Activated T-cell treated with anti-CD3 and anti-CD28 coated beads, Interleukin-2, amount 50 U/mL, for 72 hours (primary cell): ENCODE measurements at regions not wholly inside any gene's neighbourhood (a gene's known extent, or its start where the extent isn't known, plus 50 kb on each side); places are given as distances from the start of the nearest gene placed in this dataset.

ENCODE experiments used
- ATAC-seq, 2 donors: fragments of 150-1000 bp; cut with Tn5 transposase; replicated peaks in 1 of 2; 2 replicates each; pipeline ENCODE4 v1.10.0; 2021; ENCODE audit warnings: moderate library complexity in 2 of 2, mild to moderate bottlenecking in 1 of 2
- DNase-seq, 2 donors: peaks; one replicate each; pipeline ENCODE4 v3.0.0; 2021 to 2022; ENCODE audit warnings: mixed read lengths in 1 of 2
- H3K27ac Mint-ChIP-seq: one replicate; pipeline ENCODE4 v1.8.0; 2022; ENCODE audit warnings: mild to moderate bottlenecking, moderate library complexity, mixed read lengths
- H3K27me3 Mint-ChIP-seq: one replicate; pipeline ENCODE4 v1.8.0; 2022; ENCODE audit warnings: low read depth, mixed read lengths
- H3K36me3 Mint-ChIP-seq, 2 donors: one replicate each; pipeline ENCODE4 v1.8.0; 2022; ENCODE audit warnings: mixed read lengths in 2 of 2, mild to moderate bottlenecking in 1 of 2; ENCODE audit not compliant: insufficient read depth in 2 of 2
- H3K4me1 Mint-ChIP-seq: one replicate; pipeline ENCODE4 v1.8.0; 2022; ENCODE audit warnings: low read depth, mixed read lengths
- H3K4me3 Mint-ChIP-seq, 2 donors: one replicate each; pipeline ENCODE4 v1.8.0; 2022; ENCODE audit warnings: mild to moderate bottlenecking in 2 of 2, mixed read lengths in 2 of 2, moderate library complexity in 2 of 2
- H3K9me3 Mint-ChIP-seq, 2 donors: one replicate each; pipeline ENCODE4 v1.8.0; 2022; ENCODE audit warnings: mixed read lengths in 2 of 2

GRCh38 chr11:39011797-39012196, 2413.8 kb upstream of the RAG2 start:
- DNase-seq (no peak), ATAC-seq (no peak)
- Mint-ChIP-seq H3K36me3 (no peaks in the 10 kb centered on the region), H3K4me3 (no peak overlapping the region), H3K4me1 (no peaks in the 10 kb centered on the region), H3K27ac (no peak overlapping the region), H3K27me3 (no peaks in the 10 kb centered on the region), H3K9me3 (peaks cover 10% of the 10 kb centered on the region in 2 donors)

DNA sequence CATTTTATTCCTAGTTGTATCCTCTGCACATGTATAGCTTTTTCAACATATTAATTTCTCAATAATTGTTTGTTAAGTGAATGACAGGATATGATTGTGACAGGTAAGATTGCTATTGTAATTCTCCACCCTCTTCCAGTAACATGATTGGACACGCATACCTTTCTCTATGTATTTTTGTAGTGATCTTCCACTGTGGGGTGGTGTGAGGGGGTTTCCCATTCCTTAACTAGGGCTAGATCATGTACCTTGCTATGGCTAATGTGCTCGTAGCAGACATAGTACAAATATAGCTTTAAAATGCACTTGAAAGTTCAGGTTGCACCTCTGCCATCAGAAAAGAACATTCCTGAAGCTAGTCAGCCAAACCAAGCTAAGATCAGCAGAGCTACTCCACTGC, 2392.8 kb upstream of the RAG2 start:
- DNase-seq (no peak), ATAC-seq (no peak)
- Mint-ChIP-seq H3K4me1 (no peaks in the 10 kb centered on the region), H3K27ac (no peak overlapping the region), H3K27me3 (no peaks in the 10 kb centered on the region), H3K9me3 (peaks cover 5 to 6% of the 10 kb centered on the region in 2 donors), H3K4me3 (no peak overlapping the region), H3K36me3 (peaks cover 0 to 2% of the 10 kb centered on the region in 2 donors)

DNA sequence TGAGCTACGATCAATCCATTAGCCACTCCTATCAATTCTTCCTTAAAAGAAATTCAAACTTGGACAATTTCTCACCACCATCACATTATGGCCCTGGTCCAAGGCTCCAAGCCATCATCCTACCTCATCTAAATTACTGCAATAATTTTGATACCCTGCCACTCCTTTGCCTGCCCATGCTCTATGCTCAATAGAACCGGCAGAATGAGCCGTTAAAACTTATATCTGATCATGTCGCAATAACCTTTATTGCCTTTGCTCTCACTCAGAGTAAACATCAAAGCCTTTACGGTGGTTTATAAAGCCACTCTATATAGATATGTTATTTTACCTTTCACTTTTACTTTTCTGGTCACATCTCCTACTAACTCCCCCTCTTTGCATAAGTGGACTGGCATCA, 2392.1 kb upstream of the RAG2 start:
- H3K27me3 Mint-ChIP-seq, result no peaks in the 10 kb centered on the region
- H3K4me1 Mint-ChIP-seq, result no peaks in the 10 kb centered on the region
- DNase-seq (no peak), ATAC-seq (no peak)
- peaks cover 7 to 8% of the 10 kb centered on the region in 2 donors for H3K9me3 Mint-ChIP-seq
- H3K27ac Mint-ChIP-seq, result no peak overlapping the region
- H3K4me3 Mint-ChIP-seq, result no peak overlapping the region
- peaks cover 0 to 1% of the 10 kb centered on the region in 2 donors for H3K36me3 Mint-ChIP-seq

- Mint-ChIP-seq H3K27ac (no peak overlapping the region), H3K9me3 (peaks cover 7 to 11% of the 10 kb centered on the region in 2 donors), H3K36me3 (peaks cover 1% of the 10 kb centered on the region in 2 donors), H3K4me3 (no peak overlapping the region), H3K4me1 (no peaks in the 10 kb centered on the region), H3K27me3 (no peaks in the 10 kb centered on the region)
- no peak for DNase-seq
- ATAC-seq, result no peak
These were observed 2390.9 kb upstream of the RAG2 start for GRCh38 chr11:38988908-38989307.

DNA sequence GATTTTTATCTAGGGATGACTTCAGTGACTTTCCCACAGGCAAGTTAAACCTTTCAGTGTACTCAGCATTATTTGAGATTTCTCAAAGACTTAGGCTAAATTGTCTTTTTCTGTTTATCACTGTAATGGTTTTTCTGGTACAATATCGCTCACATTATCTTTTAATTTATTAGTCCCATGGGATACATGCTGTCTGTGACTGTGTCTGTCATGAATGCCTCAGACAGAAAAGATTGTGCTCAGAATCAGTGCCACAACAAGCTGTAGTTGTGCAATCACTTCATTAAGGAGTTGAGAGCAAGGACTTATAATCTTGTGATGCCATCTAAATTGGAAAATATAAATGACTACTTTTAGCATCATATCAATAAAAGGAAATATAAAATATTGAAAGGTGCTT, 2374.2 kb upstream of the RAG2 start:
- Mint-ChIP-seq H3K27ac (no peak overlapping the region), H3K36me3 (no peaks in the 10 kb centered on the region), H3K4me1 (no peaks in the 10 kb centered on the region), H3K4me3 (no peak overlapping the region), H3K9me3 (no peaks in the 10 kb centered on the region), H3K27me3 (no peaks in the 10 kb centered on the region)
- ATAC-seq (no peak), DNase-seq (no peak)

GRCh38 chr11:38971141-38971540, 2373.1 kb upstream of the RAG2 start:
- no peaks in the 10 kb centered on the region for H3K4me1 Mint-ChIP-seq
- peaks cover 0 to 4% of the 10 kb centered on the region in 2 donors for H3K9me3 Mint-ChIP-seq
- no peaks in the 10 kb centered on the region for H3K27me3 Mint-ChIP-seq
- ATAC-seq (no peak), DNase-seq (no peak)
- H3K36me3 Mint-ChIP-seq, result no peaks in the 10 kb centered on the region
- no peak overlapping the region for H3K27ac Mint-ChIP-seq
- no peak overlapping the region for H3K4me3 Mint-ChIP-seq

DNA sequence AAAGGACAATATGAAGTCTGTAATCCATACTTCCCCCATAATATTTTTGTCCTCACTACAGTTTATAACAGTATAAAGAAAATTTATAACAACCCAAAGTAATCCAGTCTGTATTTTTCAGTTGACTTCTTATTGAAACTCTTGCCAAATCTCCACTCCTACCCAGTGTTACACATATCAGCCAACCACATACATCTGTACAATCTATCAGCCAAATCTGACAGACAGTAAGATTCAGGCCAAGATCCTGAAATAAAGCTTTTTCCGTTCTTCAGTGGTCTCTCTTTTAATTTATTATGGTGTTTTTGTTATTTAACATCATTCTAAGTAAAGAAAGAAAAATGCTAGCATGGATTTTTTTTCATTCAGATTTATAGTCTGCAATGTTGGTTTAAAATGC, 2370.9 kb upstream of the RAG2 start:
- Mint-ChIP-seq H3K4me3 (no peak overlapping the region), H3K4me1 (no peaks in the 10 kb centered on the region), H3K9me3 (peaks cover 0 to 4% of the 10 kb centered on the region in 2 donors), H3K36me3 (no peaks in the 10 kb centered on the region), H3K27ac (no peak overlapping the region), H3K27me3 (no peaks in the 10 kb centered on the region)
- no peak for ATAC-seq
- no peak for DNase-seq

DNA sequence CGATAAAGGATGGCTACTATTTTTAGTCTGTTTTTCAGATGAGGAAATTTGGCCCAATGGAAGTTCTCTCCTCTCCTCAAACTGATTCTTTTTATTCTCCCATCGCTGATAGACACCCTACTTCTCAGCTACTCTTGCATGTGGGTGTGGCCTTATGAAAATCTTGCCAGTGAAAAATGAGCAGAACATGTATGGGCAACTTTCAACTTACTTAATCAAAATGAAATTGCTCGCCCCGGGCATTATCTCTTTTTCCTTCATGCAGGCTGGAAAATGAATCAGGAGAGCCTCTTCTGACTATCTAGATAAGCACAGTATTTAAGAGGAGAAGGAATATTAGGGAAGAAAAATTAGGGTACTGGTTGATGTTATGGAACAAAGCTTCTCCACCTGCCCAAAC, 2354.7 kb upstream of the RAG2 start:
- Mint-ChIP-seq H3K36me3 (no peaks in the 10 kb centered on the region), H3K27me3 (no peaks in the 10 kb centered on the region), H3K4me1 (no peaks in the 10 kb centered on the region), H3K4me3 (no peak overlapping the region), H3K9me3 (peaks cover 0 to 4% of the 10 kb centered on the region in 2 donors), H3K27ac (no peak overlapping the region)
- ATAC-seq, result no peak
- no peak for DNase-seq

DNA sequence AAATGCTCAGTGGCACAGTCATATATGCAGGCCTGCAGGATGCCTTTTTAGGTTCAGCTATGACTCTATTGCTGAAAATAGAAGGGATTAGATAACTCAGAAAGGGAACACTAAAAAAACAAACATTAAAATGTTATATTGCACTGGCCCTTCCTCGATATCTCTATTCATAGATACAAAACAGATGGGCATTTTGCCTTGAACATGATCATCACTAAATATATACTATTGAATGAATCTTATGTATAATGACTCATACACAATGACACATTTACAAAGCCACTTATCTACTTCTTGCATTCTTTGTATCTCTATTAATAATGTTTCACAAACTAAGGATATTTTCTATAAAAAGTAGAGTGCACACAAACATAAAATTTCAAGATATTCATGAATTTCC, 2352.8 kb upstream of the RAG2 start:
- Mint-ChIP-seq H3K36me3 (no peaks in the 10 kb centered on the region), H3K27me3 (no peaks in the 10 kb centered on the region), H3K4me3 (no peak overlapping the region), H3K9me3 (peaks cover 2 to 8% of the 10 kb centered on the region in 2 donors), H3K4me1 (no peaks in the 10 kb centered on the region), H3K27ac (no peak overlapping the region)
- ATAC-seq, result no peak
- no peak for DNase-seq

- no peaks in the 10 kb centered on the region for H3K36me3 Mint-ChIP-seq
- no peak overlapping the region for H3K4me3 Mint-ChIP-seq
- H3K27me3 Mint-ChIP-seq, result no peaks in the 10 kb centered on the region
- peaks cover 6 to 13% of the 10 kb centered on the region in 2 donors for H3K9me3 Mint-ChIP-seq
- no peak overlapping the region for H3K27ac Mint-ChIP-seq
- DNase-seq, result no peak
- H3K4me1 Mint-ChIP-seq, result no peaks in the 10 kb centered on the region
- no peak for ATAC-seq
These were observed 2350.4 kb upstream of the RAG2 start for GRCh38 chr11:38948392-38948791.

- Mint-ChIP-seq H3K4me1 (no peaks in the 10 kb centered on the region), H3K4me3 (no peak overlapping the region), H3K27me3 (no peaks in the 10 kb centered on the region), H3K36me3 (no peaks in the 10 kb centered on the region), H3K27ac (no peak overlapping the region), H3K9me3 (peaks cover 0 to 5% of the 10 kb centered on the region in 2 donors)
- no peak for ATAC-seq
- no peak for DNase-seq
These were observed 2339.7 kb upstream of the RAG2 start for GRCh38 chr11:38937709-38938108.

- DNase-seq (no peak), ATAC-seq (no peak)
- Mint-ChIP-seq H3K36me3 (no peaks in the 10 kb centered on the region), H3K27me3 (no peaks in the 10 kb centered on the region), H3K4me3 (no peak overlapping the region), H3K27ac (no peak overlapping the region), H3K9me3 (peaks cover 1 to 8% of the 10 kb centered on the region in 2 donors), H3K4me1 (no peaks in the 10 kb centered on the region)
These were observed 2337.9 kb upstream of the RAG2 start for GRCh38 chr11:38935941-38936340.

DNA sequence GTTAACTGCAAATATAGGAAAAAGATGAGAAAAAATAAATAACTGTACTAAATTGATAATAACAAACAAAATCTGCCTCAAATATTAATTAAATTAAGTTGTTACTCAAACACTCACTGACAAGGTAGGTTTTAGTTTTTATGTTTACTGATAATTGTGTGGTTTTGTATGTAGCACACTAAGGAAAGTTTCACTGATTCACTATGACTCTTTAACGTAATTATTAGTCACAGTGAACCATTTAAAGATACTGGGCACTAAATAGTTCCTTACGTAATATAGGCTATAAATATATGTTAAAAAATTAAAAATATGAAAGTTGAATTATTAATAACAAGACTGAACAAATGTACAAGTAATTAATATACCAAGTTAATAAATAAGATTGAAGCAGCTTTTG, 2330.0 kb upstream of the RAG2 start:
- Mint-ChIP-seq H3K27ac (no peak overlapping the region), H3K4me1 (no peaks in the 10 kb centered on the region), H3K9me3 (peaks cover 5 to 6% of the 10 kb centered on the region in 2 donors), H3K27me3 (no peaks in the 10 kb centered on the region), H3K4me3 (no peak overlapping the region), H3K36me3 (no peaks in the 10 kb centered on the region)
- ATAC-seq (no peak), DNase-seq (no peak)

- ATAC-seq (no peak), DNase-seq (no peak)
- Mint-ChIP-seq H3K4me1 (no peaks in the 10 kb centered on the region), H3K27me3 (no peaks in the 10 kb centered on the region), H3K36me3 (no peaks in the 10 kb centered on the region), H3K4me3 (no peak overlapping the region), H3K27ac (no peak overlapping the region), H3K9me3 (peaks cover 5% of the 10 kb centered on the region in 2 donors)
These were observed 2326.6 kb upstream of the RAG2 start for GRCh38 chr11:38924644-38925043.
